K562 (cell line): ENCODE measurements at regions not wholly inside any gene's neighbourhood (a gene's known extent, or its start where the extent isn't known, plus 50 kb on each side); places are given as distances from the start of the nearest gene placed in this dataset.

Experiments used
- HMBOX1 ChIP-seq: sonication (generic); IDR thresholded peaks from 2 replicates; pipeline ENCODE4 v1.6.1; 2016
- MTF1 ChIP-seq: fragments of 250-450 bp; sonication (Bioruptor Pico); IDR thresholded peaks from 2 replicates; pipeline ENCODE4 v1.9.0; 2021; ENCODE audit warnings: moderate library complexity, mild to moderate bottlenecking, inconsistent platforms, borderline replicate concordance
- RBM17 ChIP-seq: fragments of 200-400 bp; formaldehyde crosslinking; IDR thresholded peaks from 2 replicates; pipeline ENCODE4 v1.6.1; 2017; ENCODE audit warnings: low read depth, mild to moderate bottlenecking, low read length, borderline replicate concordance
- TF ChIP-seq, protein P1 (sequence below): sonication (generic); formaldehyde crosslinking; IDR thresholded peaks from 2 replicates; pipeline ENCODE4 v1.9.0; 2022; ENCODE audit warnings: mild to moderate bottlenecking, missing genetic modification reagents

DNA sequence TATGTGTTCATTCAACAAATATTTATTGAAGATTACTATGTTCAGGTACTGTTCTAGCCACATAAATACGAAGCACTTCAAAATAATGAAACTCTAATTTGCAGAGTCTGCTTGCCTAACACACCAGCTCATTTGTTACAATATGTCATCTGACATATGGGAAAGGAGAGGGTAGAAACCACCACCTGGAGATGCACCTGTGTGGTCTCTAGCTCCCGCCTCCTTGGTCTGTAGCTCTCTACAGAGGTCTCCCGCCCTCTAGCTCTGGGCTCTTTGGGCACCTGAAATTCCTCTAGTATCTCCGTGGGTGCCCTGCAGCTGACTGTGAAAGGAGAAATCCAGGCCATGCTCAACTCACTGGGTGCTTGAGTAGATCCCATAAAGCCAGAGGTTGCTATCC, 51.4 kb upstream of the DBX1 start (continued):
- TF ChIP-seq MTF1 (CRISPR knock-in tag): no peak
- no peak for TF ChIP-seq RBM17
- TF ChIP-seq, protein P1, sequence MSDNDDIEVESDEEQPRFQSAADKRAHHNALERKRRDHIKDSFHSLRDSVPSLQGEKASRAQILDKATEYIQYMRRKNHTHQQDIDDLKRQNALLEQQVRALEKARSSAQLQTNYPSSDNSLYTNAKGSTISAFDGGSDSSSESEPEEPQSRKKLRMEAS (CRISPR knock-in tag): no peak
- no peak for TF ChIP-seq HMBOX1
